ENCODE measurements at regions not wholly inside any gene's neighbourhood (a gene's known extent, or its start where the extent isn't known, plus 50 kb on each side); places are given as distances from the start of the nearest gene placed in this dataset.

DNA sequence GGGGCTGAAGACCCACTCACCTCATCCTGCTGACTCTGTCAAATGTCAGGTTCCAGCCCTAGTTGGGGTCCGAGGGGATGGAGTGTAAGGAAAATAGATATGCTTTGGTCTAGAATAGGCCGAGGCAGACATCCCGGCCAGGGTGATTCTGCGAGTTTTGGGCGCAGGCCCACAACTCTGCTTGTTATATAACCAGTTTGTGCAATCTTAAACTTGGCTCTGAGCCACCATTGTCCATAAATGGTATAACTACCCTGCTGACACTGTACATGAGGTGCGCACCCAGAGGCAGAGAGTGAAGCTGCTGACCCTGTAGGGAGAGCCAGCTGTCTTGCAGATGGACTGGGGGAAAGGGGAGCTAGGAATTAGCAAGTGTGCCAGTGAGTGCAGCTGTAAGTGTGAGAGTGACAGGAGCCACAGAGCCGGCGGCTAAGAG is 1388.8 kb downstream of the AMY1C start (continued):
- TF ChIP-seq TEF (CRISPR knock-in tag; IDR thresholded peaks at IDR 0.05): peak; percentile 98
- TF ChIP-seq ZBTB20 (CRISPR knock-in tag; IDR thresholded peaks at IDR 0.05; ENCODE audit: borderline replicate concordance, low read depth): no peak
- no peak for TF ChIP-seq ZNF431 (CRISPR knock-in tag; IDR thresholded peaks at IDR 0.05; ENCODE audit: borderline replicate concordance, low read depth)
- no peak for TF ChIP-seq FIP1L1 (IDR thresholded peaks at IDR 0.05; ENCODE audit: borderline replicate concordance, insufficient read depth, low read depth, low read length)
- 0 out of 2 replicates have a peak, but pooled peaks have one; percentile 36 for TF ChIP-seq NFKB2 (CRISPR knock-in tag; IDR thresholded peaks at IDR 0.05; ENCODE audit: borderline replicate concordance)
- no peak for TF ChIP-seq NCOR1 (IDR thresholded peaks at IDR 0.05; ENCODE audit: borderline replicate concordance, low read length)
- no peak for TF ChIP-seq CC2D1A (CRISPR knock-in tag; IDR thresholded peaks at IDR 0.05)
- no peak for TF ChIP-seq TCF12 (IDR thresholded peaks at IDR 0.05)
- no peak for TF ChIP-seq TCF12 (CRISPR knock-in tag; IDR thresholded peaks at IDR 0.05)
- no peak for TF ChIP-seq ZNF782 (CRISPR knock-in tag; IDR thresholded peaks at IDR 0.05; ENCODE audit: borderline replicate concordance)
- TF ChIP-seq ZNF263 (CRISPR knock-in tag; IDR thresholded peaks at IDR 0.05): no peak
- TF ChIP-seq ZSCAN20 (CRISPR knock-in tag; IDR thresholded peaks at IDR 0.05; ENCODE audit: borderline replicate concordance): no peak
- no peak for TF ChIP-seq ZNF781 (CRISPR knock-in tag; IDR thresholded peaks at IDR 0.05; ENCODE audit: borderline replicate concordance, not compliant biosample characterization)
- no peak for TF ChIP-seq YY1 (IDR thresholded peaks at IDR 0.05; ENCODE audit: insufficient read depth, insufficient replicate concordance, low read depth, low read length)
- TF ChIP-seq KMT2B (CRISPR knock-in tag; IDR thresholded peaks at IDR 0.05): no peak
- TF ChIP-seq ZNF280B (CRISPR knock-in tag; IDR thresholded peaks at IDR 0.05; ENCODE audit: borderline replicate concordance): no peak
- TF ChIP-seq PCBP1 (IDR thresholded peaks at IDR 0.05; ENCODE audit: borderline replicate concordance, low read depth, low read length): no peak
- TF ChIP-seq, protein P1, sequence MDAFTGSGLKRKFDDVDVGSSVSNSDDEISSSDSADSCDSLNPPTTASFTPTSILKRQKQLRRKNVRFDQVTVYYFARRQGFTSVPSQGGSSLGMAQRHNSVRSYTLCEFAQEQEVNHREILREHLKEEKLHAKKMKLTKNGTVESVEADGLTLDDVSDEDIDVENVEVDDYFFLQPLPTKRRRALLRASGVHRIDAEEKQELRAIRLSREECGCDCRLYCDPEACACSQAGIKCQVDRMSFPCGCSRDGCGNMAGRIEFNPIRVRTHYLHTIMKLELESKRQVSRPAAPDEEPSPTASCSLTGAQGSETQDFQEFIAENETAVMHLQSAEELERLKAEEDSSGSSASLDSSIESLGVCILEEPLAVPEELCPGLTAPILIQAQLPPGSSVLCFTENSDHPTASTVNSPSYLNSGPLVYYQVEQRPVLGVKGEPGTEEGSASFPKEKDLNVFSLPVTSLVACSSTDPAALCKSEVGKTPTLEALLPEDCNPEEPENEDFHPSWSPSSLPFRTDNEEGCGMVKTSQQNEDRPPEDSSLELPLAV (CRISPR knock-in tag; conservative IDR thresholded peaks at IDR 0.05; ENCODE audit: low read depth): no peak
- no peak for TF ChIP-seq ZNF607 (CRISPR knock-in tag; IDR thresholded peaks at IDR 0.05; ENCODE audit: borderline replicate concordance)
- no peak for TF ChIP-seq ZBTB39 (CRISPR knock-in tag; IDR thresholded peaks at IDR 0.05)
- TF ChIP-seq MTF1 (CRISPR knock-in tag; IDR thresholded peaks at IDR 0.05): no peak
- TF ChIP-seq ZNF672 (CRISPR knock-in tag; IDR thresholded peaks at IDR 0.05): no peak
- TF ChIP-seq ZMAT5 (CRISPR knock-in tag; IDR thresholded peaks at IDR 0.05; ENCODE audit: borderline replicate concordance, low read depth): no peak
- no peak for TF ChIP-seq ZSCAN12 (CRISPR knock-in tag; IDR thresholded peaks at IDR 0.05)
- TF ChIP-seq KDM5B (CRISPR knock-in tag; IDR thresholded peaks at IDR 0.05; ENCODE audit: borderline replicate concordance): no peak
